ENCODE measurements at regions not wholly inside any gene's neighbourhood (a gene's known extent, or its start where the extent isn't known, plus 50 kb on each side); places are given as distances from the start of the nearest gene placed in this dataset.

DNA sequence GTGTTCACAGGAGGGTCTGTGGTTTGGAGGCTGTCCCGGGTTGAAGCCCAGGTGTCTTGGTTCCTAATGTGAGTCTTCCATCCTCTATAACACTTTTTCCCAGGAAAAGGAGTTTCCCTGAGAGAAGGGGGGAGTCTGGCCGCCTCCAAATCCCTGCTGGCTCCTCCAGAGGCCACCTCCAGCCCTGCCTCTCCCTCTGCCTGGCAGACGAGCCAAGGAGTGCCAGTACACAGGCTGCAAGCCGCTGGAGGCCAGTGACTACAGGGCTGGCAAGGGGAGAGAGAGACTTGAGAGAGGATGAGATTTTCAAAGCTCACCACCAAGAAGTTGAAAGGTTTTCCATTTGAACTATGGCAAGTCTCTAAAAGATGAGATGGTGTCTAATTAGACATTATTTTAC, 154.2 kb upstream of the ID2 start:
- DNase-seq (ENCODE audit: low read depth, low spot score) (no peak), ATAC-seq (no peak)
- Histone ChIP-seq H3K27ac (ENCODE audit: low read depth, low read length) (no peak overlapping the region), H3K9me2 (ENCODE audit: insufficient read depth) (no peaks in the 10 kb centered on the region), H2AFZ (ENCODE audit: low read depth, low read length, poor library complexity, severe bottlenecking) (no peak overlapping the region), H3K9me3 (ENCODE audit: control insufficient read depth in 1 of 2, insufficient read depth in 1 of 2, low read depth in 1 of 2, low read length in 2 of 2) (peaks cover 3 to 11% of the 10 kb centered on the region in 2 experiments; a peak in 2 of 4 replicates), H3K9ac (ENCODE audit: low read length) (no peak overlapping the region), H3K4me2 (ENCODE audit: low read length) (no peak overlapping the region), H3K4me3 (replicated peaks in 1 of 2; ENCODE audit: low read depth in 1 of 2, low read length in 2 of 2) (no peak overlapping the region), H4K20me1 (ENCODE audit: insufficient read depth) (no peaks in the 10 kb centered on the region), H3K27me3 (ENCODE audit: insufficient read depth, low read length) (no peaks in the 10 kb centered on the region), H3K79me2 (ENCODE audit: insufficient read depth, low read length) (no peaks in the 10 kb centered on the region), H3K36me3 (ENCODE audit: control insufficient read depth in 1 of 2, insufficient read depth in 2 of 2, low read length in 2 of 2) (no peaks in the 10 kb centered on the region), H3K4me1 (ENCODE audit: control insufficient read depth in 1 of 2, insufficient read depth in 2 of 2, low read length in 2 of 2) (peaks cover 8% of the 10 kb centered on the region in 2 experiments; a peak in 3 of 4 replicates)
- ChIA-PET RAD21 (ENCODE audit: low non-redundant PET in 1 of 2, low total read pairs in 2 of 2, uncharacterized antibody in 2 of 2, unreplicated experiment in 2 of 2) (no interaction called here), CTCF (no interaction called here), POLR2A (no interaction called here)
- intact Hi-C loops (cut with micrococcal nuclease): no loop called here
- TF ChIP-seq TCF7L2 (IDR thresholded peaks at IDR 0.05; ENCODE audit: borderline replicate concordance, extremely low read depth, insufficient read depth, insufficient read length): no peak
- TF ChIP-seq, protein P1, sequence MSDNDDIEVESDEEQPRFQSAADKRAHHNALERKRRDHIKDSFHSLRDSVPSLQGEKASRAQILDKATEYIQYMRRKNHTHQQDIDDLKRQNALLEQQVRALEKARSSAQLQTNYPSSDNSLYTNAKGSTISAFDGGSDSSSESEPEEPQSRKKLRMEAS (IDR thresholded peaks at IDR 0.05): no peak
- no peak for TF ChIP-seq ELF1 (IDR thresholded peaks at IDR 0.05; ENCODE audit: borderline replicate concordance, low read depth)
- no TSS peak for BruUV-seq (replicated peaks)

DNA sequence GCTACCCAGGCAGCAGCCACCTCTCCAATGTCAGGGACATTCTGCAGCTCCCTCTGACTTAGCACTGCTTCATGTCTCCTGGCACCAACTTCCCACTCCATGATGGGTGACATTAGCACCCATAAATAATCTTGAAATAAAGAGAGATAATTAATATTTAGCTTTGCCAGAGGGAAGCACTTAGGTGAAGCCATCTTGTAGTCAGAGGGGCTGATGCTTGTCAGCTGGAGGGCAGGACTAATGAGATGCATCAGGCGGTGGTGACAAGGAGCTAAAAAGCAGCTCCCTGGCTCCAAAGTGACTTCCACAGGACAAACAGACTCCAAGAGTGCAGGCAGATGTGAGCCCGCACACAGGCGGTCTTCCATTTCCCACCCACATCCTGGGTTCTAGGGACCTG, 153.0 kb upstream of the ID2 start:
- no peaks in the 10 kb centered on the region for H3K36me3 ChIP-seq (ENCODE audit: control insufficient read depth in 1 of 2, insufficient read depth in 2 of 2, low read length in 2 of 2)
- no peak overlapping the region for H3K9ac ChIP-seq (ENCODE audit: low read length)
- no peak overlapping the region for H3K27ac ChIP-seq (ENCODE audit: low read depth, low read length)
- H2AFZ ChIP-seq (ENCODE audit: low read depth, low read length, poor library complexity, severe bottlenecking): no peak overlapping the region
- no peak overlapping the region for H3K4me2 ChIP-seq (ENCODE audit: low read length)
- DNase-seq (ENCODE audit: low read depth, low spot score): no peak
- no peaks in the 10 kb centered on the region for H4K20me1 ChIP-seq (ENCODE audit: insufficient read depth)
- BruUV-seq (replicated peaks): no TSS peak
- no peaks in the 10 kb centered on the region for H3K9me2 ChIP-seq (ENCODE audit: insufficient read depth)
- ATAC-seq: no peak
- ChIA-PET RAD21 (ENCODE audit: low non-redundant PET in 1 of 2, low total read pairs in 2 of 2, uncharacterized antibody in 2 of 2, unreplicated experiment in 2 of 2) (no interaction called here), CTCF (no interaction called here), POLR2A (no interaction called here)
- intact Hi-C loops (cut with micrococcal nuclease): no loop called here
- peaks cover 3 to 11% of the 10 kb centered on the region in 2 experiments; a peak in 2 of 4 replicates for H3K9me3 ChIP-seq (ENCODE audit: control insufficient read depth in 1 of 2, insufficient read depth in 1 of 2, low read depth in 1 of 2, low read length in 2 of 2)
- no peaks in the 10 kb centered on the region for H3K27me3 ChIP-seq (ENCODE audit: insufficient read depth, low read length)
- H3K4me1 ChIP-seq (ENCODE audit: control insufficient read depth in 1 of 2, insufficient read depth in 2 of 2, low read length in 2 of 2): peaks cover 8% of the 10 kb centered on the region in 2 experiments; a peak in 3 of 4 replicates
- no peaks in the 10 kb centered on the region for H3K79me2 ChIP-seq (ENCODE audit: insufficient read depth, low read length)
- TF ChIP-seq TCF7L2 (IDR thresholded peaks at IDR 0.05; ENCODE audit: borderline replicate concordance, extremely low read depth, insufficient read depth, insufficient read length): no peak
- TF ChIP-seq RAD21 (IDR thresholded peaks at IDR 0.05; ENCODE audit: low read depth): no peak
- TF ChIP-seq CEBPB (IDR thresholded peaks at IDR 0.05; ENCODE audit: low read depth): no peak
- TF ChIP-seq POLR2A (IDR thresholded peaks at IDR 0.05; ENCODE audit: borderline replicate concordance, extremely low read depth, insufficient read depth, insufficient read length): no peak
- no peak for TF ChIP-seq SIN3A (IDR thresholded peaks at IDR 0.05; ENCODE audit: low read depth)
- TF ChIP-seq ZFX (IDR thresholded peaks at IDR 0.05): no peak
- no peak for TF ChIP-seq CBX3 (IDR thresholded peaks at IDR 0.05; ENCODE audit: low read depth)
- TF ChIP-seq, protein P2, sequence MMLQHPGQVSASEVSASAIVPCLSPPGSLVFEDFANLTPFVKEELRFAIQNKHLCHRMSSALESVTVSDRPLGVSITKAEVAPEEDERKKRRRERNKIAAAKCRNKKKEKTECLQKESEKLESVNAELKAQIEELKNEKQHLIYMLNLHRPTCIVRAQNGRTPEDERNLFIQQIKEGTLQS (IDR thresholded peaks at IDR 0.05): no peak
- no peak for TF ChIP-seq FOSL1 (IDR thresholded peaks at IDR 0.05; ENCODE audit: low read depth)
- no peak for TF ChIP-seq EZH2phosphoT487 (IDR thresholded peaks at IDR 0.05; ENCODE audit: borderline replicate concordance)
- TF ChIP-seq, protein P3, sequence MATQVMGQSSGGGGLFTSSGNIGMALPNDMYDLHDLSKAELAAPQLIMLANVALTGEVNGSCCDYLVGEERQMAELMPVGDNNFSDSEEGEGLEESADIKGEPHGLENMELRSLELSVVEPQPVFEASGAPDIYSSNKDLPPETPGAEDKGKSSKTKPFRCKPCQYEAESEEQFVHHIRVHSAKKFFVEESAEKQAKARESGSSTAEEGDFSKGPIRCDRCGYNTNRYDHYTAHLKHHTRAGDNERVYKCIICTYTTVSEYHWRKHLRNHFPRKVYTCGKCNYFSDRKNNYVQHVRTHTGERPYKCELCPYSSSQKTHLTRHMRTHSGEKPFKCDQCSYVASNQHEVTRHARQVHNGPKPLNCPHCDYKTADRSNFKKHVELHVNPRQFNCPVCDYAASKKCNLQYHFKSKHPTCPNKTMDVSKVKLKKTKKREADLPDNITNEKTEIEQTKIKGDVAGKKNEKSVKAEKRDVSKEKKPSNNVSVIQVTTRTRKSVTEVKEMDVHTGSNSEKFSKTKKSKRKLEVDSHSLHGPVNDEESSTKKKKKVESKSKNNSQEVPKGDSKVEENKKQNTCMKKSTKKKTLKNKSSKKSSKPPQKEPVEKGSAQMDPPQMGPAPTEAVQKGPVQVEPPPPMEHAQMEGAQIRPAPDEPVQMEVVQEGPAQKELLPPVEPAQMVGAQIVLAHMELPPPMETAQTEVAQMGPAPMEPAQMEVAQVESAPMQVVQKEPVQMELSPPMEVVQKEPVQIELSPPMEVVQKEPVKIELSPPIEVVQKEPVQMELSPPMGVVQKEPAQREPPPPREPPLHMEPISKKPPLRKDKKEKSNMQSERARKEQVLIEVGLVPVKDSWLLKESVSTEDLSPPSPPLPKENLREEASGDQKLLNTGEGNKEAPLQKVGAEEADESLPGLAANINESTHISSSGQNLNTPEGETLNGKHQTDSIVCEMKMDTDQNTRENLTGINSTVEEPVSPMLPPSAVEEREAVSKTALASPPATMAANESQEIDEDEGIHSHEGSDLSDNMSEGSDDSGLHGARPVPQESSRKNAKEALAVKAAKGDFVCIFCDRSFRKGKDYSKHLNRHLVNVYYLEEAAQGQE (IDR thresholded peaks at IDR 0.05; ENCODE audit: low read depth): no peak
- TF ChIP-seq ZNF274 (IDR thresholded peaks at IDR 0.05; ENCODE audit: low read depth, low read length): no peak
- H3K4me3 ChIP-seq (replicated peaks in 1 of 2; ENCODE audit: low read depth in 1 of 2, low read length in 2 of 2): no peak overlapping the region
